ENCODE measurements at regions not wholly inside any gene's neighbourhood (a gene's known extent, or its start where the extent isn't known, plus 50 kb on each side); places are given as distances from the start of the nearest gene placed in this dataset.

DNA sequence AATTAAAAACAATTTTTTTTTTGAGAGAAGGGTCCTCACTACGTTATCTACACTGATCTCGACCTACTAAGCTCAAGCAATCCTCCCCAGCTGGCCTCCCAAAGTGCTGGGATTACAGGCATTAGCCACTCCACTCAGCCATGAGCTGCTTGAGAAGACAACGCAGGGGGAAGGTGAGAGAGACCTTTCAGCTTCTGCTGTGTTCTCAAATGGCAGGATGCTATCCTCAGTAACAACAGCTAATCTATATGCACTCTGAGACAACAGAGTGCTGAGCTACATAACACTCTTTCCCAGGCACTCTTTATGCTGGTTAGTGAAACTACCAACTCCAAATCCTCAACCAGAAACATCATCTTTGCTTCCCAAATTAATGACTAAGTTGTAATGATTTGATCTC, 526.1 kb downstream of the CCER1 start:
- Histone ChIP-seq H3K79me2 (ENCODE audit: control insufficient read depth, insufficient read depth, low read length, unreplicated experiment) (no peaks in the 10 kb centered on the region), H3K27ac (ENCODE audit: low read depth, low read length) (no peak overlapping the region), H3K4me3 (ENCODE audit: low read depth, low read length) (no peak overlapping the region), H2AFZ (ENCODE audit: low read length, unreplicated experiment) (no peak overlapping the region), H3K36me3 (ENCODE audit: insufficient read depth, low read length) (no peaks in the 10 kb centered on the region), H3K27me3 (ENCODE audit: insufficient read depth, low read length) (no peaks in the 10 kb centered on the region), H3K4me1 (ENCODE audit: control insufficient read depth, insufficient read depth, low read length, unreplicated experiment) (no peaks in the 10 kb centered on the region)

DNA sequence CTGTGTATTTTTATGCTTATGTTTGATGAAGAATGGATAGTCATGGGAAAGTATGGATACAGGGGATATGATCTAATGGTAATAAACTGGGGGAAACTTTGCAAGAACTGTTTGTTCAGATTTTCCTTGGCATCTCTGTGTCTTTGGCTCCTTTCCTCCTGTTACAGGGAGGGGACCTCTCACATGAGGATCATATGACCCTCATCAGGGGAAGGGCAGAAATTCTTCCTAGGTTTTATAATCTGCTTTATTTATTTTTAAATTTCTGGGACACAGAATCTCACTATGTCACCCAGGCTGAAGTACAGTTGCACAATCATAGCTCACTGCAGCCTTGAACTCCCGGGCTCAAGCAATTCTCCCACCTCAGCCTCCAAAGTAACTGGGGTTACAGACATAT, 526.5 kb downstream of the CCER1 start:
- Histone ChIP-seq H3K4me3 (ENCODE audit: low read depth, low read length) (no peak overlapping the region), H3K4me1 (ENCODE audit: control insufficient read depth, insufficient read depth, low read length, unreplicated experiment) (no peaks in the 10 kb centered on the region), H3K27me3 (ENCODE audit: insufficient read depth, low read length) (no peaks in the 10 kb centered on the region), H3K36me3 (ENCODE audit: insufficient read depth, low read length) (no peaks in the 10 kb centered on the region), H2AFZ (ENCODE audit: low read length, unreplicated experiment) (no peak overlapping the region), H3K79me2 (ENCODE audit: control insufficient read depth, insufficient read depth, low read length, unreplicated experiment) (no peaks in the 10 kb centered on the region), H3K27ac (ENCODE audit: low read depth, low read length) (no peak overlapping the region)

DNA sequence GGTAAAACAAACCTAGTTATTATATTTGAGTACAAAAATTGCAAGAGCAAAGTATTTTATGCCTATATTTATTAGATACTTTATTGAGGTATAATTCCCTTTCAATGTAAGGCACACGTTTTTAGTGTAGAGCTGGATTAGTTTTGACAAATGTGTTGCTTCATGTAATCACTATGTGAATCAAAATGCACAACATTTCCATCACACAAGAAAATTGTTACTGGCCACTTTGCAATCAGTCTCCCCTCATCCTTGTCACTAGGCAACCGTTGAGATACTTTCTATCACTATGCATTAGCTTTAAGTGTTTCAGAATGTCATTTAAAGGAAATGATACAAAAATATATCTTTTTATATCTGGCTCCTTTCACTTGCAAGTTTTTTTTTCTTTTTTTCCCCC, 531.0 kb downstream of the CCER1 start:
- H3K36me3 ChIP-seq (ENCODE audit: insufficient read depth, low read length): no peaks in the 10 kb centered on the region
- H2AFZ ChIP-seq (ENCODE audit: low read length, unreplicated experiment): no peak overlapping the region
- no peaks in the 10 kb centered on the region for H3K4me1 ChIP-seq (ENCODE audit: control insufficient read depth, insufficient read depth, low read length, unreplicated experiment)
- no peaks in the 10 kb centered on the region for H3K79me2 ChIP-seq (ENCODE audit: control insufficient read depth, insufficient read depth, low read length, unreplicated experiment)
- H3K4me3 ChIP-seq (ENCODE audit: low read depth, low read length): no peak overlapping the region
- H3K27me3 ChIP-seq (ENCODE audit: insufficient read depth, low read length): no peaks in the 10 kb centered on the region
- no peak overlapping the region for H3K27ac ChIP-seq (ENCODE audit: low read depth, low read length)

DNA sequence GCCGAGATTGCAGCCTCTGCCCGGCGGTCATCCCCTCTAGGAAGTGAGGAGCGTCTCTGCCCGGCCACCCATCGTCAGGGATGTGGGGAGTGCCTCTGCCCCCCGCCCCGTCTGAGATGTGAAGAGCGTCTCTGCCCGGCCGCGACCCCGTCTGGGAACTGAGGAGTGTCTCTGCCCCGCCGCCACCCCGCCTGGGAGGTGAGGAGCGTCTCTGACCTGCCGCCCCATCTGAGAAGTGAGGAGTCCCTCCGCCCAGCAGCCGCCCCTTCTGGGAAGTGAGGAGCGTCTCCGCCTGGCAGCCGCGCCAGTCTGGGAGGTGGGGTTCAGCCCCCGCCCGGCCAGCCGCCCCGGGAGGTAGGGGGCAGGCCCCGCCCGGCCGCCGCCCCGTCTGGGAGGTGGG, 544.0 kb downstream of the CCER1 start:
- Histone ChIP-seq H3K4me1 (ENCODE audit: control insufficient read depth, insufficient read depth, low read length, unreplicated experiment) (no peaks in the 10 kb centered on the region), H3K4me3 (ENCODE audit: low read depth, low read length) (no peak overlapping the region), H3K27ac (ENCODE audit: low read depth, low read length) (no peak overlapping the region), H3K79me2 (ENCODE audit: control insufficient read depth, insufficient read depth, low read length, unreplicated experiment) (no peaks in the 10 kb centered on the region), H2AFZ (ENCODE audit: low read length, unreplicated experiment) (no peak overlapping the region), H3K27me3 (ENCODE audit: insufficient read depth, low read length) (no peaks in the 10 kb centered on the region), H3K36me3 (ENCODE audit: insufficient read depth, low read length) (no peaks in the 10 kb centered on the region)

DNA sequence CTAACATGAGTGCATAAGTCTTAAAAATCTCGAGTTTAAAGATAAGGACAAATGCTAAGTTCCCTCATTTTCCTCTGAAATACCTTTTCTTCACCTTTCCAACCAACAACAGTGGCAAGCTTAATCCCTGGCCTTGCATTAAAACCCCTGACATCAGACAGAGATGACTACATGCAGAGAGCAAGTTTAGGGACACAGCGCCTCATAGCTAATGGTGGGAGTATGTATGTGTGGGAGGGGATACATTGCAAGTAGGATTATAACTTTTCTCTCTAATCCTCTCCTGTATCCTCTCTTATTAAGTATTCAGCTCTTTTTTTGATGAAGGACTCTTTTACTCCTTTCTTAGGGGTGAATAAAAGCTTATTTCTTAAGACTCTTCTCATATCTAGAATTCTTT, 547.1 kb downstream of the CCER1 start:
- Histone ChIP-seq H3K79me2 (ENCODE audit: control insufficient read depth, insufficient read depth, low read length, unreplicated experiment) (no peaks in the 10 kb centered on the region), H2AFZ (ENCODE audit: low read length, unreplicated experiment) (no peak overlapping the region), H3K27me3 (ENCODE audit: insufficient read depth, low read length) (no peaks in the 10 kb centered on the region), H3K4me1 (ENCODE audit: control insufficient read depth, insufficient read depth, low read length, unreplicated experiment) (no peaks in the 10 kb centered on the region), H3K36me3 (ENCODE audit: insufficient read depth, low read length) (no peaks in the 10 kb centered on the region), H3K4me3 (ENCODE audit: low read depth, low read length) (no peak overlapping the region), H3K27ac (ENCODE audit: low read depth, low read length) (no peak overlapping the region)

DNA sequence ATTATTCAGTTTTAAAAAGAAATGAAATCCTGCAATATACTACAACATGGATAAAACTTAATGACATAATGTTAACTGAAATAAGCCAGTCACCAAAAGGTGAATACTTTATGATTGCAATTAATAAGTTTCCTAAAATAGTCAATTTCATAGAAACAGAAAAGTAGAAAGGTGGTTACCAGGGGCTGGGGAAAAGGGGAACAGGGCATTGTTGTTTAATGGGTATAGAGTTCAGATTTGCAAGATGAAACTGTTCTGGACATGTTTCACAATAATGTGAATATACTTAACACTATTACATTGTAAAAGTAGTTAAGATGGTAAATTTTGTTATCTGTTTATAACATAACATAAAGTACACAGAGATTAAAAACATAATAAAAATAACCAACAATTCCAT, 550.9 kb downstream of the CCER1 start:
- H3K27me3 ChIP-seq (ENCODE audit: insufficient read depth, low read length): no peaks in the 10 kb centered on the region
- H3K27ac ChIP-seq (ENCODE audit: low read depth, low read length): no peak overlapping the region
- H3K4me3 ChIP-seq (ENCODE audit: low read depth, low read length): no peak overlapping the region
- no peaks in the 10 kb centered on the region for H3K79me2 ChIP-seq (ENCODE audit: control insufficient read depth, insufficient read depth, low read length, unreplicated experiment)
- H2AFZ ChIP-seq (ENCODE audit: low read length, unreplicated experiment): no peak overlapping the region
- no peaks in the 10 kb centered on the region for H3K36me3 ChIP-seq (ENCODE audit: insufficient read depth, low read length)
- H3K4me1 ChIP-seq (ENCODE audit: control insufficient read depth, insufficient read depth, low read length, unreplicated experiment): no peaks in the 10 kb centered on the region

DNA sequence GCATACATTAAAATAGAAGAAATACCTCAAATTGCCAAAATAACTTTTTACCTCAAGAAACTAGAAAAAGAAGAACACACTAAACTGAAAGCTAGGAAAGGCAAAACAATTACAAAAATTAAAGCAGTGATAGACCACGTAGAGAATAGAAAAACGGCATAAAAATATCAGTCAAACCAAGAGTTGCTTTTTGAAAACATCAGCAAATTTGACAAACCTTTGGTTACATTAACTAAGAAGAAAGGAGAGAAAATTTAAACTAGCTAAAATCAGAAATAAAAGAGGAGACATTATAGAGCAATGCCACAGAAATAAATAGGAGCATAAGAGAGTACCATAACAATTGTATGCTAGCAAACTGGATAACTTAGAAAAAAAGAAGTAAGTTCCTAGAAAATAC, 553.8 kb downstream of the CCER1 start:
- no peak overlapping the region for H2AFZ ChIP-seq (ENCODE audit: low read length, unreplicated experiment)

DNA sequence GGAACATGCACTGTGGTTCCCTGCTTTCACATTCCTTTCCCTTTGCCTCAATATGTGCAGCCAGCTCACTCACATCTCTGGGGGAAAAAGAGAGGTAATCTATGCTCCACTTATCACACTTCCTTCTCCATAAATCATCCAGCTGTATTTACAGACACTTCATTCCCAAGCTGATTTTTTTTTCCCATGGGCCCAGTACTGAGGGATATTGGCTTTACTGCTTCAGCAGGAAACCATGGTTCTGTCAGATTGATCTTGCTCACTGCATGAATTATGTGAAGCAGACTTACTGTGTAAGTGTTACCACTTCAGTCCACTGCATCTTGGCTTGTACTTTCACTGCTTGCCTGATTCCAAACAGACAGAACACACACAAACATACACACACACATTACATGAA, 555.6 kb downstream of the CCER1 start:
- Histone ChIP-seq H3K4me1 (ENCODE audit: control insufficient read depth, insufficient read depth, low read length, unreplicated experiment) (no peaks in the 10 kb centered on the region), H3K27me3 (ENCODE audit: insufficient read depth, low read length) (no peaks in the 10 kb centered on the region), H3K4me3 (ENCODE audit: low read depth, low read length) (no peak overlapping the region), H2AFZ (ENCODE audit: low read length, unreplicated experiment) (no peak overlapping the region), H3K79me2 (ENCODE audit: control insufficient read depth, insufficient read depth, low read length, unreplicated experiment) (no peaks in the 10 kb centered on the region), H3K36me3 (ENCODE audit: insufficient read depth, low read length) (no peaks in the 10 kb centered on the region), H3K27ac (ENCODE audit: low read depth, low read length) (no peak overlapping the region)

More for the DNA sequence above, 553.8 kb downstream of the CCER1 start:
- H3K27me3 ChIP-seq (ENCODE audit: insufficient read depth, low read length): no peaks in the 10 kb centered on the region
- no peak overlapping the region for H3K4me3 ChIP-seq (ENCODE audit: low read depth, low read length)
- H3K4me1 ChIP-seq (ENCODE audit: control insufficient read depth, insufficient read depth, low read length, unreplicated experiment): no peaks in the 10 kb centered on the region
- no peaks in the 10 kb centered on the region for H3K36me3 ChIP-seq (ENCODE audit: insufficient read depth, low read length)
- H3K27ac ChIP-seq (ENCODE audit: low read depth, low read length): no peak overlapping the region
- H3K79me2 ChIP-seq (ENCODE audit: control insufficient read depth, insufficient read depth, low read length, unreplicated experiment): no peaks in the 10 kb centered on the region

DNA sequence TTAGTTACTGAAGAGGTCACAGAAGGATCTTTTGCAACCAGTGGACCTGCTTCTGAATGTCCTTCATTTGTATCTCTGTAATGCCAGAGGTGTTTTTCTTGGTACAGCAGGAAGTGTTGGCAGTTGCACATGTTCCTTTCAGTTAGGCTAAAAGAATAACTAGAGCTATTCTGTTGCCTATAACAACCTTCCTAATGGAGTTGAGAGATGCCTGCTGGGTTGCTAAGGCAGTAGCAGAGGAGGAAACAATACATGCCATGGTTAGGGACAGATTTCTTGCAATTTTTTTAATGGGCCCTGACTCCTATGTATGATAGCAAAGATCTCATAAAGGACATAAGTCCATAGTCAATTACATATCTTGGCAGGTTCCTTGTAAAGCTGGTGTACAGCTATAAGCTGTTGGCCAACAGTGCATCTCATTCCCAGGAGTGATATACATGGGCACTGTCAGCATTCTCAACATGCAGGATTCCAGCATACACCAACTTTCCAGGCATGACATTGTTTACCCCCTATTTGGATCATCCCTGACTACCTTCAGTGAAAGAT, 556.6 kb downstream of the CCER1 start:
- no peaks in the 10 kb centered on the region for H3K4me1 ChIP-seq (ENCODE audit: control insufficient read depth, insufficient read depth, low read length, unreplicated experiment)
- no peak overlapping the region for H3K27ac ChIP-seq (ENCODE audit: low read depth, low read length)
- H3K36me3 ChIP-seq (ENCODE audit: insufficient read depth, low read length): no peaks in the 10 kb centered on the region
- no peaks in the 10 kb centered on the region for H3K27me3 ChIP-seq (ENCODE audit: insufficient read depth, low read length)
- H3K79me2 ChIP-seq (ENCODE audit: control insufficient read depth, insufficient read depth, low read length, unreplicated experiment): no peaks in the 10 kb centered on the region
- H2AFZ ChIP-seq (ENCODE audit: low read length, unreplicated experiment): no peak overlapping the region
- no peak overlapping the region for H3K4me3 ChIP-seq (ENCODE audit: low read depth, low read length)

DNA sequence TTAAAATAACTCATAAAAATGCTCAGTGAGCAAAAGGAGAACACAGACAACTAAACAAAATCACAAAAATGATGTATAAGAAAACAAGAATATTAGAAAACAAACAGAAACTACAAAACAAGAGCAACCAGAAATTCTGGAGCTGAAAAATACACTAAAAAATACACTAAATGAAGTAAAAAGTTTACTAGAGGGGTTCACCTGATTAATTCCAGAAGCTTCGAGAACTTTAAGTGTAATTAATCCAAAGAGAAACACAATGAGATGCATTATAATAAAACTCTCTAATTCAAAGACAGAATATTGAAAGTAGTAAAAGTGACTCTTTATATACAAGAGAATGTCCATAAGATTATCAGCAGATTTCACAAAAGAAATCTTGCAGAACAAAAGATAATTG, 558.4 kb downstream of the CCER1 start:
- no peaks in the 10 kb centered on the region for H3K79me2 ChIP-seq (ENCODE audit: control insufficient read depth, insufficient read depth, low read length, unreplicated experiment)
- H3K4me1 ChIP-seq (ENCODE audit: control insufficient read depth, insufficient read depth, low read length, unreplicated experiment): no peaks in the 10 kb centered on the region
- H3K27me3 ChIP-seq (ENCODE audit: insufficient read depth, low read length): no peaks in the 10 kb centered on the region
- H2AFZ ChIP-seq (ENCODE audit: low read length, unreplicated experiment): no peak overlapping the region
- no peak overlapping the region for H3K4me3 ChIP-seq (ENCODE audit: low read depth, low read length)
- no peak overlapping the region for H3K27ac ChIP-seq (ENCODE audit: low read depth, low read length)
- no peaks in the 10 kb centered on the region for H3K36me3 ChIP-seq (ENCODE audit: insufficient read depth, low read length)

DNA sequence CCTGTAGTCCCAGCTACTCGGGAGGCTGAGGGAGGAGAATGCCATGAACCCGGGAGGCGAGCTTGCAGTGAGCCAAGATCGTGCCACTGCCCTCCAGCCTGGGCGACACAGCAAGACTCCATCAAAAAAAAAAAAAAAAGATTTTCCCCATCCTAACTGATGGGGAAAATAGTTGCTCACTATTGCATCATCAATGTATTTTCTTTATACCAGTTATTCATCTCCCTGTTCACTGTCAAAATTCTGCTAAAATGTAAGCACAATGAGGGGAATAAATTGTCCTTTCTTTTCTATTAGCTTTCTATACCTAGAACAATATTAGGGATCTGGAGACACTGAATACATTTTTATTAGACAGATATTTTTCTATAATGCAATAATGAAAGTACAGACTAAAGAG, 561.3 kb downstream of the CCER1 start:
- H3K4me1 ChIP-seq (ENCODE audit: control insufficient read depth, insufficient read depth, low read length, unreplicated experiment): no peaks in the 10 kb centered on the region
- H3K27me3 ChIP-seq (ENCODE audit: insufficient read depth, low read length): no peaks in the 10 kb centered on the region
- no peaks in the 10 kb centered on the region for H3K79me2 ChIP-seq (ENCODE audit: control insufficient read depth, insufficient read depth, low read length, unreplicated experiment)
- H3K36me3 ChIP-seq (ENCODE audit: insufficient read depth, low read length): no peaks in the 10 kb centered on the region
- no peak overlapping the region for H3K27ac ChIP-seq (ENCODE audit: low read depth, low read length)
- no peak overlapping the region for H2AFZ ChIP-seq (ENCODE audit: low read length, unreplicated experiment)
- H3K4me3 ChIP-seq (ENCODE audit: low read depth, low read length): no peak overlapping the region
